Colonic mucosa (tissue), 4 donors: ENCODE measurements at regions not wholly inside any gene's neighbourhood (a gene's known extent, or its start where the extent isn't known, plus 50 kb on each side); places are given as distances from the start of the nearest gene placed in this dataset.

Experiments used
- DNase-seq: peaks from one replicate; pipeline ENCODE4 v3.0.0-alpha.2; 2020
- H3K27ac ChIP-seq: fragments of 200-600 bp; one replicate; pipeline ENCODE4 v1.8.0; 2021
- H3K27me3 ChIP-seq: fragments of 200-600 bp; one replicate; pipeline ENCODE4 v1.8.0; 2021
- H3K36me3 ChIP-seq: fragments of 200-600 bp; one replicate; pipeline ENCODE4 v1.8.0; 2021
- H3K4me1 ChIP-seq: fragments of 200-600 bp; one replicate; pipeline ENCODE4 v1.8.0; 2021; ENCODE audit warnings: mild to moderate bottlenecking
- H3K4me3 ChIP-seq: fragments of 200-600 bp; one replicate; pipeline ENCODE4 v1.8.0; 2021
- H3K9ac ChIP-seq, 2 donors: one replicate each; pipeline ENCODE4 v1.7.0; 2013; ENCODE audit warnings: control low read depth in 2 of 2, low read depth in 2 of 2, low read length in 2 of 2
- H3K9me3 ChIP-seq: fragments of 200-600 bp; one replicate; pipeline ENCODE4 v1.8.0; 2021
- CTCF ChIP-seq: fragments of 200-600 bp; IDR thresholded peaks from one replicate; pipeline ENCODE4 v1.8.0; 2022; ENCODE audit warnings: antibody characterized with exemption, mild to moderate bottlenecking
- intact Hi-C: fragments of 100-400 bp; cut with DNase I; formaldehyde crosslinking; loops from one replicate; pipeline ENCODE4 v1.14.1; 2022
- donor health status: healthy.
- donor health status: DM: no; HTN: no; CAD: no.
- donor health status: DM: no; HTN: no; CAD: no.

- no peaks in the 10 kb centered on the region for H3K4me1 ChIP-seq
- H3K9ac ChIP-seq = no peak overlapping the region
- H3K27ac ChIP-seq = no peak overlapping the region
- H3K36me3 ChIP-seq = no peaks in the 10 kb centered on the region
- TF ChIP-seq CTCF = no peak
- H3K27me3 ChIP-seq = no peaks in the 10 kb centered on the region
- no peaks in the 10 kb centered on the region for H3K9me3 ChIP-seq
- H3K4me3 ChIP-seq = no peak overlapping the region
- DNase-seq = no peak
- intact Hi-C loops = no loop called here
Observed at GRCh38 chr5:5719292-5719691, 296.8 kb downstream of the ICE1 start.

GRCh38 chr5:5716665-5717064 is 294.2 kb downstream of the ICE1 start:
- Histone ChIP-seq H3K4me1 (no peaks in the 10 kb centered on the region), H3K27me3 (no peaks in the 10 kb centered on the region), H3K36me3 (no peaks in the 10 kb centered on the region), H3K9ac (no peak overlapping the region), H3K9me3 (no peaks in the 10 kb centered on the region), H3K27ac (no peak overlapping the region), H3K4me3 (no peak overlapping the region)
- DNase-seq = no peak
- intact Hi-C loops = no loop called here
- no peak for TF ChIP-seq CTCF

- H3K9me3 ChIP-seq = no peaks in the 10 kb centered on the region
- H3K9ac ChIP-seq = no peak overlapping the region
- H3K36me3 ChIP-seq = no peaks in the 10 kb centered on the region
- intact Hi-C loops = no loop called here
- no peak overlapping the region for H3K27ac ChIP-seq
- H3K4me3 ChIP-seq = no peak overlapping the region
- DNase-seq = no peak
- TF ChIP-seq CTCF = no peak
- no peaks in the 10 kb centered on the region for H3K27me3 ChIP-seq
- no peaks in the 10 kb centered on the region for H3K4me1 ChIP-seq
Observed at GRCh38 chr5:5711592-5711991, 289.1 kb downstream of the ICE1 start.

GRCh38 chr5:5711112-5711511 is 288.6 kb downstream of the ICE1 start:
- no peak overlapping the region for H3K4me3 ChIP-seq
- no peak for DNase-seq
- TF ChIP-seq CTCF = no peak
- no peaks in the 10 kb centered on the region for H3K9me3 ChIP-seq
- intact Hi-C loops = no loop called here
- H3K36me3 ChIP-seq = no peaks in the 10 kb centered on the region
- no peaks in the 10 kb centered on the region for H3K4me1 ChIP-seq
- no peak overlapping the region for H3K27ac ChIP-seq
- no peaks in the 10 kb centered on the region for H3K27me3 ChIP-seq
- H3K9ac ChIP-seq = no peak overlapping the region

GRCh38 chr5:5710471-5710870 is 288.0 kb downstream of the ICE1 start:
- Histone ChIP-seq H3K27ac (no peak overlapping the region), H3K9ac (no peak overlapping the region), H3K36me3 (no peaks in the 10 kb centered on the region), H3K27me3 (no peaks in the 10 kb centered on the region), H3K9me3 (no peaks in the 10 kb centered on the region), H3K4me1 (no peaks in the 10 kb centered on the region), H3K4me3 (no peak overlapping the region)
- DNase-seq = no peak
- TF ChIP-seq CTCF = no peak
- intact Hi-C loops = no loop called here
